OCI-LY7 (cell line): ENCODE measurements at regions not wholly inside any gene's neighbourhood (a gene's known extent, or its start where the extent isn't known, plus 50 kb on each side); places are given as distances from the start of the nearest gene placed in this dataset.

Experiments
- EZH2phosphoT487 ChIP-seq: fragments of 200-600 bp; sonication (generic); IDR thresholded peaks from 2 replicates; pipeline ENCODE4 v1.6.1; 2018; ENCODE audit warnings: low read depth, borderline replicate concordance, mild to moderate bottlenecking, mixed run types, antibody characterized with exemption, low read length, moderate library complexity, mixed read lengths
- TF ChIP-seq, protein P1 (sequence below): fragments of 200-600 bp; sonication (generic); conservative IDR thresholded peaks from 2 replicates; pipeline ENCODE4 v1.5.1; 2014; ENCODE audit warnings: mild to moderate bottlenecking, antibody characterized with exemption, low read length, moderate library complexity, mixed read lengths

DNA sequence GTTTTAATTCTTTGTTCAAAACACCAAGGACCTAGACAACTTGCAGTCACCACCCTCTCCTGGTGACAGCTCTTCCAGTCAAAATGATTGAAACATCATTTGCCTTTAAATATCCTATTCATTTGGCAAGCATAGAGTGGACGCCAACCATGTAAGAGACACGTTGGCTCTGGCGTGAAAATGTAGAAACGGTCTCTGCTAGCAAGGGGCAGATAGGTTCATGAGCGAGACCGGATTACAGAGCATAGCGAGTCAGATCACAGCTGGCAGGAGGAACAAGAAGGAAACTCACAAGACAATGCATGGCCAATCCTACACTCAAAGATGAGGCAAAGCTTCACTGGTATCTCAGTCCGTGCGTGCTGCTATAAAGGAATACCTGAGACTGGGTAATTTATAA is 759.5 kb downstream of the UQCRFS1 start:
- TF ChIP-seq, protein P1, sequence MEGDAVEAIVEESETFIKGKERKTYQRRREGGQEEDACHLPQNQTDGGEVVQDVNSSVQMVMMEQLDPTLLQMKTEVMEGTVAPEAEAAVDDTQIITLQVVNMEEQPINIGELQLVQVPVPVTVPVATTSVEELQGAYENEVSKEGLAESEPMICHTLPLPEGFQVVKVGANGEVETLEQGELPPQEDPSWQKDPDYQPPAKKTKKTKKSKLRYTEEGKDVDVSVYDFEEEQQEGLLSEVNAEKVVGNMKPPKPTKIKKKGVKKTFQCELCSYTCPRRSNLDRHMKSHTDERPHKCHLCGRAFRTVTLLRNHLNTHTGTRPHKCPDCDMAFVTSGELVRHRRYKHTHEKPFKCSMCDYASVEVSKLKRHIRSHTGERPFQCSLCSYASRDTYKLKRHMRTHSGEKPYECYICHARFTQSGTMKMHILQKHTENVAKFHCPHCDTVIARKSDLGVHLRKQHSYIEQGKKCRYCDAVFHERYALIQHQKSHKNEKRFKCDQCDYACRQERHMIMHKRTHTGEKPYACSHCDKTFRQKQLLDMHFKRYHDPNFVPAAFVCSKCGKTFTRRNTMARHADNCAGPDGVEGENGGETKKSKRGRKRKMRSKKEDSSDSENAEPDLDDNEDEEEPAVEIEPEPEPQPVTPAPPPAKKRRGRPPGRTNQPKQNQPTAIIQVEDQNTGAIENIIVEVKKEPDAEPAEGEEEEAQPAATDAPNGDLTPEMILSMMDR = no peak
- no peak for TF ChIP-seq EZH2phosphoT487
